ENCODE measurements at regions not wholly inside any gene's neighbourhood (a gene's known extent, or its start where the extent isn't known, plus 50 kb on each side); places are given as distances from the start of the nearest gene placed in this dataset.

DNA sequence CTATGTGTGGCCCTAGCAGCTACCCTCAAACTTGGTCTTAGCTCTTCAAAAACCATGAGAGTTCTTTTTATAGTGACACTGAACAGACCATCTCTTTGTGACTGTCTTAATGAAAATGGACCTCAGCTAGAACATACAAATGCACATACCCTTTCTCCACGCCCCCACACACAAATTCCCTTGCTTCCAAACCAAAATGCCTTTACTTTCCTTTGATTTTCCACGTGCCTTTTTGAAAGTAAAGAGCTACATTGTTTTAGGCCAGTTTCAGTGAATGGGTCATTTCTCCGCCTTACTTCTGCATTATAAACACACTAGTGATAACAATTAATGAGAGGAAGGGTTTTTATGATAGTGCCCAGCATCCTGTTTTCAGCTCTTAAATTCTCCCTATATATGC, 105.8 kb upstream of the EFNA5 start:
- Histone ChIP-seq H3K9ac (ENCODE audit: insufficient read depth, low read length, poor library complexity, severe bottlenecking) (no peak overlapping the region), H2AFZ (ENCODE audit: insufficient read depth, low read depth, low read length, poor library complexity, severe bottlenecking) (no peak overlapping the region), H3K4me3 (replicated peaks in 1 of 3; ENCODE audit: low read depth in 2 of 3, low read length in 3 of 3) (no peak overlapping the region), H3K27me3 (ENCODE audit: control insufficient read depth in 2 of 2, insufficient read depth in 2 of 2, low read length in 2 of 2) (no peaks in the 10 kb centered on the region), H3K4me2 (replicated peaks; ENCODE audit: extremely low read depth, low read length, poor library complexity, severe bottlenecking) (no peak overlapping the region), H3K9me3 (replicated peaks in 1 of 2; ENCODE audit: control insufficient read depth in 1 of 2, insufficient read depth in 1 of 2, low read length in 2 of 2) (no peaks in the 10 kb centered on the region), H3K27ac (ENCODE audit: low read depth in 1 of 2, low read length in 2 of 2) (no peak overlapping the region), H3K79me2 (ENCODE audit: insufficient read depth, low read length) (no peaks in the 10 kb centered on the region), H3K4me1 (ENCODE audit: control insufficient read depth in 1 of 2, insufficient read depth in 2 of 2, low read length in 2 of 2) (no peaks in the 10 kb centered on the region), H4K20me1 (ENCODE audit: insufficient read depth, low read length) (no peaks in the 10 kb centered on the region), H3K36me3 (replicated peaks in 1 of 2; ENCODE audit: control insufficient read depth in 1 of 2, insufficient read depth in 2 of 2, low read length in 2 of 2) (no peaks in the 10 kb centered on the region)
- H3K9me3 Mint-ChIP-seq = peaks cover 0 to 7% (median under 1%) of the 10 kb centered on the region in 7 donors
- WGBS (ENCODE audit: insufficient coverage) = no CpG with 5 or more reads among the region's 3 CpGs
- no peaks in the 10 kb centered on the region for H3K36me3 Mint-ChIP-seq
- DNase-seq = no peak
- H3K27ac Mint-ChIP-seq = no peak overlapping the region
- intact Hi-C loops (cut with micrococcal nuclease) = no loop called here
- no peak overlapping the region for H3K4me3 Mint-ChIP-seq
- H3K27me3 Mint-ChIP-seq (ENCODE audit: low read depth in 3 of 3) = no peaks in the 10 kb centered on the region
- TF ChIP-seq CTCF (IDR thresholded peaks at IDR 0.05) = no peak
- H3K4me1 Mint-ChIP-seq = no peaks in the 10 kb centered on the region

DNA sequence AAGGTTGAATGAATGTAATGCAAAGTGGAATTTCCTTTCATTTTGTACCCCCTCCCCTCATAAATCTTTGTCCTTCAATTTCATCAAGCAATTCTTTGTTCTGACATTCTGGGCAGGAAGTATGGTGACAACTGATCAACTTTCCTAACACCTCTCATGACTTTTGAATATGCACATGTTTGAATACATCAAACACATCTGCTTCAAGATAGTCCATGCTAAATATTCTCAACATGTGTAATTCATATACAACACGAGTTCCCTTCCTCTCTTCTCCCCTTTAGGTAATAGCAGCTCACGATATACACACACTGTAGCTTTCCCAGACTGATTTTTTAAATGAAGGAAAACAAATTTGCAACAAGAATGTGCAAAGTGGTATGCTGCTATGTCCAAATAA, 103.6 kb upstream of the EFNA5 start:
- H3K27ac Mint-ChIP-seq = no peak overlapping the region
- no peaks in the 10 kb centered on the region for H3K79me2 ChIP-seq (ENCODE audit: insufficient read depth, low read length)
- intact Hi-C loops (cut with micrococcal nuclease) = no loop called here

More for the DNA sequence above, 103.6 kb upstream of the EFNA5 start:
- no peak overlapping the region for H2AFZ ChIP-seq (ENCODE audit: insufficient read depth, low read depth, low read length, poor library complexity, severe bottlenecking)
- H3K36me3 Mint-ChIP-seq = no peaks in the 10 kb centered on the region
- no peak for DNase-seq
- H3K4me3 Mint-ChIP-seq = no peak overlapping the region
- no peaks in the 10 kb centered on the region for H3K9me3 ChIP-seq (replicated peaks in 1 of 2; ENCODE audit: control insufficient read depth in 1 of 2, insufficient read depth in 1 of 2, low read length in 2 of 2)
- no peak overlapping the region for H3K4me2 ChIP-seq (replicated peaks; ENCODE audit: extremely low read depth, low read length, poor library complexity, severe bottlenecking)
- no peaks in the 10 kb centered on the region for H3K27me3 Mint-ChIP-seq (ENCODE audit: low read depth in 3 of 3)
- no peak overlapping the region for H3K9ac ChIP-seq (ENCODE audit: insufficient read depth, low read length, poor library complexity, severe bottlenecking)
- peaks cover 0 to 7% (median 0%) of the 10 kb centered on the region in 7 donors for H3K9me3 Mint-ChIP-seq
- no peaks in the 10 kb centered on the region for H4K20me1 ChIP-seq (ENCODE audit: insufficient read depth, low read length)
- no peaks in the 10 kb centered on the region for H3K4me1 ChIP-seq (ENCODE audit: control insufficient read depth in 1 of 2, insufficient read depth in 2 of 2, low read length in 2 of 2)
- H3K27me3 ChIP-seq (ENCODE audit: control insufficient read depth in 2 of 2, insufficient read depth in 2 of 2, low read length in 2 of 2) = no peaks in the 10 kb centered on the region
- TF ChIP-seq CTCF (IDR thresholded peaks at IDR 0.05) = no peak
- no peaks in the 10 kb centered on the region for H3K4me1 Mint-ChIP-seq
- WGBS (ENCODE audit: insufficient coverage) = no CpG with 5 or more reads among the region's 2 CpGs
- no peaks in the 10 kb centered on the region for H3K36me3 ChIP-seq (replicated peaks in 1 of 2; ENCODE audit: control insufficient read depth in 1 of 2, insufficient read depth in 2 of 2, low read length in 2 of 2)
- no peak overlapping the region for H3K4me3 ChIP-seq (replicated peaks in 1 of 3; ENCODE audit: low read depth in 2 of 3, low read length in 3 of 3)
- H3K27ac ChIP-seq (ENCODE audit: low read depth in 1 of 2, low read length in 2 of 2) = no peak overlapping the region

Measured in CD14-positive monocyte (primary cell).